Mesendoderm (in vitro differentiated cells): ENCODE measurements at regions not wholly inside any gene's neighbourhood (a gene's known extent, or its start where the extent isn't known, plus 50 kb on each side); places are given as distances from the start of the nearest gene placed in this dataset.

Experiments
- DNase-seq: peaks from one replicate; pipeline ENCODE4 v3.0.0; 2013
- H2AK5ac ChIP-seq: 2 replicates; pipeline ENCODE4 v1.6.1; 2013; ENCODE audit warnings: low read length, inconsistent platforms
- H2BK120ac ChIP-seq: 2 replicates; pipeline ENCODE4 v1.6.1; 2013; ENCODE audit warnings: low read depth, mild to moderate bottlenecking, low read length, moderate library complexity, mixed read lengths
- H2BK15ac ChIP-seq: replicated peaks from 2 replicates; pipeline ENCODE4 v1.6.1; 2013; ENCODE audit warnings: low read depth, mild to moderate bottlenecking, moderate library complexity
- H2BK5ac ChIP-seq: 2 replicates; pipeline ENCODE4 v1.6.1; 2013; ENCODE audit warnings: low read length, inconsistent platforms
- H3K18ac ChIP-seq: 2 replicates; pipeline ENCODE4 v1.6.1; 2013; ENCODE audit warnings: mild to moderate bottlenecking, low read length, mixed read lengths
- H3K23ac ChIP-seq: one replicate; pipeline ENCODE4 v1.6.1; 2013; ENCODE audit warnings: low read length
- H3K27ac ChIP-seq: 2 replicates; pipeline ENCODE4 v1.5.1; 2013; ENCODE audit warnings: low read depth, mild to moderate bottlenecking, inconsistent platforms, low read length, moderate library complexity
- H3K27me3 ChIP-seq: 2 replicates; pipeline ENCODE4 v1.6.1; 2013; ENCODE audit warnings: low read length, control low read depth, mild to moderate bottlenecking, inconsistent platforms; ENCODE audit not compliant: insufficient read depth, poor library complexity
- H3K36me3 ChIP-seq: 2 replicates; pipeline ENCODE4 v1.6.1; 2013; ENCODE audit warnings: low read length, inconsistent platforms; ENCODE audit not compliant: control insufficient read depth, insufficient read depth
- H3K4ac ChIP-seq: one replicate; pipeline ENCODE4 v1.6.1; 2013; ENCODE audit warnings: low read depth, mild to moderate bottlenecking, low read length, moderate library complexity
- H3K4me1 ChIP-seq: 2 replicates; pipeline ENCODE4 v1.6.1; 2013; ENCODE audit warnings: low read depth, low read length, inconsistent platforms; ENCODE audit not compliant: control insufficient read depth
- H3K4me2 ChIP-seq: 2 replicates; pipeline ENCODE4 v1.6.1; 2013; ENCODE audit warnings: low read length
- H3K4me3 ChIP-seq: 2 replicates; pipeline ENCODE4 v1.5.1; 2013; ENCODE audit warnings: mild to moderate bottlenecking, low read length
- H3K56ac ChIP-seq: one replicate; pipeline ENCODE4 v1.6.1; 2013; ENCODE audit warnings: low read length
- H3K79me1 ChIP-seq: 2 replicates; pipeline ENCODE4 v1.6.1; 2013; ENCODE audit warnings: low read length, inconsistent platforms
- H3K79me2 ChIP-seq: 2 replicates; pipeline ENCODE4 v1.6.1; 2013; ENCODE audit warnings: mild to moderate bottlenecking, low read length; ENCODE audit not compliant: control insufficient read depth, insufficient read depth
- H3K9ac ChIP-seq: 2 replicates; pipeline ENCODE4 v1.6.1; 2013; ENCODE audit warnings: low read length, inconsistent platforms
- H4K5ac ChIP-seq: one replicate; pipeline ENCODE4 v1.6.1; 2013; ENCODE audit warnings: low read length
- H4K8ac ChIP-seq: one replicate; pipeline ENCODE4 v1.6.1; 2013; ENCODE audit warnings: low read depth, mild to moderate bottlenecking, control low read depth, low read length, moderate library complexity
- WGBS: extraction: QIAGEN DNeasy Blood & Tissue Kit; methylation state at CpG from one replicate; pipeline ENCODE4 v1.1.7; 2013; ENCODE audit warnings: low lambda C conversion rate, missing lambda C conversion rate; ENCODE audit not compliant: insufficient coverage; ENCODE audit errors: extremely low coverage; 5-methylcytosine and 5-hydroxymethylcytosine counted together

DNA sequence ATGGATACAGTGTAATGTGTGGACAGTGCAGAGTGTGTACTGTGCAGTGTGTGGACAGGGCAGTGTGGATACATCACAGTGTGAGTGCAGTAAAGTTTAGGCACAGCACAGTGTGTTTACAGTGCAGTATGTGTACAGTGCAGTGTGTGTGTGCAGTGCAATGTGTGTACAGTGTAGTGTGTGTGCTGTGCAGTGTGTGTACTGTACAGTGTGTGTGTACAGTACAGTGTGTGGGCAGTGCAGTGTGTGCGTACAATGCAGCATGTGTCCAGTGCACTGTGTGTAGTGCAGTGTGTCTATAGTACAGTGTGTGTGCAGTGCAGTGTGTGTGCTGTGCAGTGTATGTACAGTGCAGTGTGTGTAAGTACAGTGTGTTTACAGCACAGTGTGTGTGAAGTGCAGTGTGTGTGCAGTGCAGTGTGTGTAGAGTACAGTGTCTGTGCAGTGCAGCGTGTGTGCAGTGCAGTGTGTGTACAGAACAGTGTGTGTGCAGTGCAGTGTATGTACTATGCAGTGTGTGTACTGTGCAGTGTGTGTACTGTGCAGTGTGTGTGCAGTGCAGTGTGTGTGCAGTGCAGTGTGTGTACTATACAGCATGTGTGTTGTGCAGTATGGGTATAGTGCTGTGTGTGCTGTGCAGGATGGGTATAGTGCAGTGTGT lies 385.2 kb downstream of the KIF16B start:
- no peaks in the 10 kb centered on the region for H3K79me1 ChIP-seq
- H3K4ac ChIP-seq, result no peak overlapping the region
- no peak overlapping the region for H2BK15ac ChIP-seq
- H2BK120ac ChIP-seq, result no peak overlapping the region
- H3K56ac ChIP-seq, result no peak overlapping the region
- no peaks in the 10 kb centered on the region for H3K36me3 ChIP-seq
- H3K27me3 ChIP-seq, result no peaks in the 10 kb centered on the region
- no peak overlapping the region for H3K4me2 ChIP-seq
- H3K18ac ChIP-seq, result no peak overlapping the region
- H3K4me3 ChIP-seq, result no peak overlapping the region
- H3K27ac ChIP-seq, result no peak overlapping the region
- DNase-seq, result no peak
- peak overlapping the region; percentile 25 for H2AK5ac ChIP-seq
- no peaks in the 10 kb centered on the region for H3K4me1 ChIP-seq
- peak overlapping the region; percentile 90 for H3K23ac ChIP-seq
- no peak overlapping the region for H3K9ac ChIP-seq
- H2BK5ac ChIP-seq, result no peak overlapping the region
- H4K8ac ChIP-seq, result no peak overlapping the region
- no CpG with 5 or more reads among the region's 2 CpGs for WGBS
- H3K79me2 ChIP-seq, result no peaks in the 10 kb centered on the region
- H4K5ac ChIP-seq, result no peak overlapping the region

- no peak overlapping the region for H3K4ac ChIP-seq
- no peak overlapping the region for H3K4me2 ChIP-seq
- no CpG with 5 or more reads among the region's 3 CpGs for WGBS
- H3K27ac ChIP-seq, result no peak overlapping the region
- no peak for DNase-seq
- H3K18ac ChIP-seq, result no peak overlapping the region
- H3K4me3 ChIP-seq, result no peak overlapping the region
- no peaks in the 10 kb centered on the region for H3K79me2 ChIP-seq
- H2AK5ac ChIP-seq, result no peak overlapping the region
- no peak overlapping the region for H4K5ac ChIP-seq
- H3K23ac ChIP-seq, result no peak overlapping the region
- no peak overlapping the region for H3K9ac ChIP-seq
- no peaks in the 10 kb centered on the region for H3K27me3 ChIP-seq
- no peak overlapping the region for H2BK15ac ChIP-seq
- H3K56ac ChIP-seq, result no peak overlapping the region
- no peak overlapping the region for H4K8ac ChIP-seq
- no peak overlapping the region for H2BK5ac ChIP-seq
- H3K79me1 ChIP-seq, result no peaks in the 10 kb centered on the region
- no peak overlapping the region for H2BK120ac ChIP-seq
- no peaks in the 10 kb centered on the region for H3K4me1 ChIP-seq
- no peaks in the 10 kb centered on the region for H3K36me3 ChIP-seq
Observed at GRCh38 chr20:16179919-16180318, 393.3 kb downstream of the KIF16B start.

GRCh38 chr20:16179371-16179770 lies 393.9 kb downstream of the KIF16B start:
- H3K56ac ChIP-seq, result no peak overlapping the region
- no peak overlapping the region for H3K4ac ChIP-seq
- H2BK5ac ChIP-seq, result no peak overlapping the region
- H3K4me1 ChIP-seq, result no peaks in the 10 kb centered on the region
- WGBS, result no CpG with 5 or more reads among the region's 1 CpG
- no peak overlapping the region for H2BK15ac ChIP-seq
- H3K27me3 ChIP-seq, result no peaks in the 10 kb centered on the region
- no peaks in the 10 kb centered on the region for H3K36me3 ChIP-seq
- no peak overlapping the region for H3K4me3 ChIP-seq
- no peak overlapping the region for H4K8ac ChIP-seq
- H3K27ac ChIP-seq, result no peak overlapping the region
- H3K9ac ChIP-seq, result no peak overlapping the region
- no peak overlapping the region for H3K23ac ChIP-seq
- H3K4me2 ChIP-seq, result no peak overlapping the region
- no peak overlapping the region for H2AK5ac ChIP-seq
- no peak overlapping the region for H2BK120ac ChIP-seq
- no peaks in the 10 kb centered on the region for H3K79me2 ChIP-seq
- DNase-seq, result no peak
- no peak overlapping the region for H4K5ac ChIP-seq
- H3K79me1 ChIP-seq, result no peaks in the 10 kb centered on the region
- no peak overlapping the region for H3K18ac ChIP-seq

DNA sequence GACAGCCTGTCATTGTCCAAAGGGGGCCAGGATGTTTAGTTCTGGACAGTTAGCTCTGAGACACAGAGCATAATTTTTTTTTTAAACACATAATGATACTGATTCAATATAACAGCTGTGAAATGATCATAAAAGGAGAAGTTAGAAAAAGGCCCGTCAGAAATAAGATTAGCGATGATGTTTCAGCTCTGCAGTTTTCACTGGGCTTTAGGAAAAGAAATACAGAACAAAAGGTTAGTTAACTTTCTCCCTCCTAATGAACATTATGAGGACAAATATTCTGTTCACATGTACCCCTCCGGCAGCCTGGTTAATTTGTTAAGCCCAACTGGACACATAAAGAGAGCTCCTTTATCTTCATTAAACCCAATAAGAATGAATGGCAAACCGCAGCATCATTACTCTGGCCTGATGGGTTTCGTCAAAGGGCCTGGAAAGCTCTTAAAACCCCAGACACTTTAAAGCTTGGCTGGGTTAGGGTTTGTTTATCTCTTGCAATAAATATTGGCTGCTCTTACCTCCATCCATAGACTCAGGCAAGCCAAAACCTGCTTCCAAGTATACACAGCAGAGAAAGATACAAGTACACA lies 394.6 kb downstream of the KIF16B start:
- H3K79me1 ChIP-seq, result no peaks in the 10 kb centered on the region
- H3K4me3 ChIP-seq, result no peak overlapping the region
- H3K23ac ChIP-seq, result no peak overlapping the region
- H2BK15ac ChIP-seq, result no peak overlapping the region
- H2BK120ac ChIP-seq, result no peak overlapping the region
- no peak overlapping the region for H2BK5ac ChIP-seq
- H2AK5ac ChIP-seq, result no peak overlapping the region
- H3K79me2 ChIP-seq, result no peaks in the 10 kb centered on the region
- no peak overlapping the region for H3K9ac ChIP-seq
- H4K5ac ChIP-seq, result no peak overlapping the region
- H3K4ac ChIP-seq, result no peak overlapping the region
- H4K8ac ChIP-seq, result no peak overlapping the region
- no CpG with 5 or more reads among the region's 5 CpGs for WGBS
- H3K36me3 ChIP-seq, result no peaks in the 10 kb centered on the region
- DNase-seq, result no peak
- no peak overlapping the region for H3K4me2 ChIP-seq
- H3K18ac ChIP-seq, result no peak overlapping the region
- no peak overlapping the region for H3K56ac ChIP-seq
- H3K27ac ChIP-seq, result no peak overlapping the region
- no peaks in the 10 kb centered on the region for H3K4me1 ChIP-seq
- H3K27me3 ChIP-seq, result no peaks in the 10 kb centered on the region

DNA sequence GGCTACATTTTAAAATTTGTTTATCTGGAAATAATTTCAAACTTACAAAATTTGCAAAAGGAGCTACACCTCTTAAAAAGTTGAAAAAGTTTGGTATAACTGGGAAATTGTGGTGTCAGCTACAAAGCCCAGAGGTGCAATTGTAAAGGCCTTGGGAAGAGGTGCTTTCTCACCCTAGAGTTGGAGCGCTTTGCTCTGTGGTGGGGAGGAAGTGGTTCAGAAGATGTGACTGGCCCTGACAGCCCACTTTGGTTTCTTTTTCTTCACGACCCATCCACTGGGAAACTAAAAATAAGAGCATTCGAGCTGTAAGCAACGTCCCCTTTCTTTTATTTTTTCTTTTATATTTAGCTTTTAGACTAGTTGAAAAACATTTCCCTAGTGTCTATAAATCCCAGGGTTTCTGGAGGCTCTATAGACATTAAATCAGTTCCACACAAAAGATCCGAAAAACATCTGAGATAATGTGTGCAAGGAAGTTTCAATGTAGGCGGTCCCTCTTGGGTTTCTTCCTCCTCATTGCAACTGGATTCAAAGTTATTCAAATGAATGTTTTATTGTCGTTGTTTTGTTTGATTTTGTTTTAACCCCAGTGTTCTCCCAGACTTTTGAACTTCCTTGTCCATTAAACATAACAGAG lies 397.8 kb downstream of the KIF16B start:
- no peak overlapping the region for H3K56ac ChIP-seq
- H2BK15ac ChIP-seq, result no peak overlapping the region
- H3K27me3 ChIP-seq, result no peaks in the 10 kb centered on the region
- no peak overlapping the region for H3K27ac ChIP-seq
- no peak overlapping the region for H3K4me3 ChIP-seq
- no peak overlapping the region for H2AK5ac ChIP-seq
- H3K23ac ChIP-seq, result no peak overlapping the region
- H4K8ac ChIP-seq, result no peak overlapping the region
- no peaks in the 10 kb centered on the region for H3K4me1 ChIP-seq
- H3K18ac ChIP-seq, result no peak overlapping the region
- H3K79me1 ChIP-seq, result no peaks in the 10 kb centered on the region
- H3K4ac ChIP-seq, result no peak overlapping the region
- H3K36me3 ChIP-seq, result no peaks in the 10 kb centered on the region
- H2BK120ac ChIP-seq, result no peak overlapping the region
- H2BK5ac ChIP-seq, result no peak overlapping the region
- no CpG with 5 or more reads among the region's 7 CpGs for WGBS
- DNase-seq, result no peak
- no peaks in the 10 kb centered on the region for H3K79me2 ChIP-seq
- no peak overlapping the region for H4K5ac ChIP-seq
- H3K9ac ChIP-seq, result no peak overlapping the region
- H3K4me2 ChIP-seq, result no peak overlapping the region
